GM12892 (cell line): ENCODE measurements at regions not wholly inside any gene's neighbourhood (a gene's known extent, or its start where the extent isn't known, plus 50 kb on each side); places are given as distances from the start of the nearest gene placed in this dataset.

Source experiments
- POLR2A ChIP-seq: IDR thresholded peaks from 2 replicates; pipeline ENCODE4 v1.6.1; 2011; ENCODE audit warnings: low read depth, low read length, control low read depth
- POLR2AphosphoS5 ChIP-seq: IDR thresholded peaks from 2 replicates; pipeline ENCODE4 v1.6.1; 2011; ENCODE audit warnings: low read depth, low read length, control low read depth

DNA sequence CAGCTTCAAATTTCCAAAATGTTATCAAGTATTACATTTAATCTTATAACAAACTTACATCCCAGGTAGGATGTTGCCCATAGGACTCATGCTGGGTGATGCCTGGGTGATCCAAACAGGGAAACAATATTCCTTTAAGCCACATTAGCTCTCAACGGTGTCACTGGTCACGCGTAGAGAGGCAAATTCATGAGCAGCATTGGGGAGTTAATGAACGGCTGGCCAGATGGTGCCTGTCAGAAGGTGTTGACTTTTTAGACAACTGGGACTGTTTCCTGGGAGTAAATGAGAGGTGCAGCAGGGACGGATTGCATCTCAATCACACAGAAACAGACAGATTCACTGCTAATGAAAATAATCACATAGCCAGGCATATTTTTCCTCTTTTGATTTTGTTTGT is 83.3 kb upstream of the ID4 start:
- TF ChIP-seq POLR2AphosphoS5 = no peak
- TF ChIP-seq POLR2A = no peak
